IPS-18c (cell line): ENCODE measurements at regions not wholly inside any gene's neighbourhood (a gene's known extent, or its start where the extent isn't known, plus 50 kb on each side); places are given as distances from the start of the nearest gene placed in this dataset.
"Not testable (repeated sequence)": the region's sequence is repeated elsewhere in the genome, so short reads cannot be mapped to it uniquely, and the experiment has no call there.

Source experiments
- H3K4me3 ChIP-seq: 2 replicates; pipeline ENCODE4 v1.7.0; 2013; ENCODE audit warnings: low read depth, mild to moderate bottlenecking, low read length, moderate library complexity; ENCODE audit not compliant: insufficient read depth
- H3K9me3 ChIP-seq: one replicate; pipeline ENCODE4 v1.6.1; 2013; ENCODE audit warnings: mild to moderate bottlenecking, low read length, moderate library complexity; ENCODE audit not compliant: control insufficient read depth, insufficient read depth

DNA sequence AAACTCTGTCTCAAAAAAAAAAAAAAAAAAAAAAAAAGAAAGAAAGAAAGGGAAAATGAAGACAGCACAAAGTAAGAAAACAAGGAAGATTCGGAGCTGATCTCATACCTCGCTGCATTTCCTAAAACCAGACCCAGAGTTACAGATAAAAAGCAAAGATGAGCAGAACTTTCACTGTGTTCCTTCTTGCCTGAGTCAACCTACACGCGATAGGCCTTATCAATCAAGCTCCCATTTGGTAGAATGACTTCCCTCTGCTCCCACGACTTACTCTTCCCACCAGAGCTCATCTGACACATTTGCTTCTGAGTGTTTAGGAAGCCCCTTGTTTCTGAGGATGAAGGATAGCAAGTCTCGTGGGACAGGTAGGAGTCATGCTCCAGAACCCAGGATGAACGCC is 302.9 kb downstream of the TFAP2A start:
- Histone ChIP-seq H3K9me3 (no peaks in the 10 kb centered on the region), H3K4me3 (no peak overlapping the region)

DNA sequence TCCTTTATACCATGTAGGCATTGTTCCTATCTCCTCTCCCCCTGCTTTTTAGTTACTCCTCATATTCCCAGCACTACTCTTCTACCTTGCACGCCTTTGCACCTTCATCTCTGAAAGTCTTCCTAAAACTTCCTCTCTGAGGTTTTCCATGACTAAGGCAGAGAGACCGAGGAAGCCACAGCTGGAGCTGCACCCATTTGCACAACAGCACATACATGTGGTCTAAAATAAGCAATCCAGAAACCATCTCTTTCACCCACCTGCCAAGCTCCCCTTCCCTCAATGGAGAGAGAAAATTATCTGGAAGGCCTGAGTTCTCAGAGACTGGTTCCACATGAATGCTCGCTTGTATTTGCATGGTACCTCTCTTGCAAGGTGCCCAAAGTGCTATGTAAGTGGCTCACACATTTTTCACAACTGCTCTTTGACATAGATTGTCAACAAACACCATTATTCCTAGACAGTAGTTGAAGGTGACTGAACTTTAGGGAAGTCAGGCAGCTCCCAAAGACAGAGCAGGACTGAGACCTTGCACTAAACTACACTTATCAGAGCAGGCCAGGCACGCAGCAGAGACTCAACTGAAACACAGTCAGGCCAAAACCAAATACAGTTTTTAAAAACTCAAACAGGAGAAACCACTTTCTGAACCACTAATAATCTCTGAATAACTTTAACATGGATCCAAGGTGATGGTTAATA is 313.2 kb downstream of the TFAP2A start:
- Histone ChIP-seq H3K9me3 (no peaks in the 10 kb centered on the region), H3K4me3 (no peak overlapping the region)

GRCh38 chr6:10099529-10100140 is 315.2 kb downstream of the TFAP2A start:
- H3K9me3 ChIP-seq: no peaks in the 10 kb centered on the region
- no peak overlapping the region for H3K4me3 ChIP-seq

DNA sequence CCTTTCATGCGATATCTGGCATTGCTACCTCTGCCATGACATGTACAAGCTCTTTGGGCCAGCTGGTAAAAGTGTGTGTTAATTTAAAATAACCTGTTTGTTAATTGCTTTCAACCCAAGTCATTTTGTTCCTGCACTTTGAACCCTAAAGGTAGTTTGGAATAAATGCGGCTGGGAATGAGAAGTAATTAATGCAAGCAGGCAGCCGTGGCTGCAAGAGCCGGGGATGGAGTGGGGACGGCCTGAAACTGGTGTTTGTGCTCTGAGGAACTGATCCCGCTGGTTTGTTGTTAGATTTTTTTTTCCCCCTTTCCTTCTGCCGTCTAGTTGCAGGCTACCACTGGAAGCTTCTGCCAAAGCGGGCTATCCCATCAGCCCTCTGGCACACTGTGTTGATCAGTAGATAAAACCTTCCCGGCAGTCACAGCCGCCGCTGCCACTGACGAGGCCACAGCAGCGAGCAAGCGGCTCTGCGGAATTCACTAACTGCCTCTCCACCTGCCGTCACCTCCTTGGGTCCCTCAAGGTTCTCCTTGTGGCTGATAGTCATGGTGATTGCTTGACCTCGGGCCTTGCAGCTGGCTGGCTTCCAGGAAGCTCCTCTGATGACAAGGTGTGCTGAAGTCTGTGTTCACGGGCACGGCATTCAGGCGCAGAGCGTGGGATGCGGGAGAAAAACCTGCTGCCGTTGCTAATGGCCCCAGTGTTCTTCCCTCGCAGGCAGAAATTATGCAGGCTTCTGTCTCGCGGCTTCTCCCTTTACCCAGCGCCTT is 315.9 kb downstream of the TFAP2A start:
- H3K4me3 ChIP-seq: no peak overlapping the region
- no peaks in the 10 kb centered on the region for H3K9me3 ChIP-seq

DNA sequence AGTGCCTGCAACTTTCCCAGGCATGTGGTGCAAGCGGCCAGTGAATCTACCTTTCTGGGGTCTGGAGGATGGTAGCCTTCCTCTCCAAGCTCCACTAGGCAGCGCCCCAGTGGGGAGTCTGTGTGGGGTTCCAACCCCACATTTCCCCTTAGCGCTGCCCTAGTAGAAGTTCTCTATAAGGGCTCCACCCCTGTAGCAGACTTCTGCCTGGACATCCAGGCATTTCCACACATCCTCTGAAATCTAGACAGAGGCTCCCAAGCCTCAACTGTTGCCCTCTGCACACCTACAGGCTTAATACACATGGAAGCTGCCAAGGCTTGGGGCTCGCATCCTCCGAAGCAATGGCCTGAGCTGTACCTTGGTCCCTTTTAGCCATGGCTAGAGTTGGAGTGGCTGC is 321.6 kb downstream of the TFAP2A start:
- no peak overlapping the region for H3K4me3 ChIP-seq

GRCh38 chr6:10084111-10084986 is 330.5 kb downstream of the TFAP2A start:
- no peaks in the 10 kb centered on the region for H3K9me3 ChIP-seq
- no peak overlapping the region for H3K4me3 ChIP-seq

More for the DNA sequence above, 321.6 kb downstream of the TFAP2A start:
- H3K9me3 ChIP-seq: peaks cover 7% of the 10 kb centered on the region

GRCh38 chr6:10082385-10082784 is 332.5 kb downstream of the TFAP2A start:
- H3K4me3 ChIP-seq: no peak overlapping the region
- no peaks in the 10 kb centered on the region for H3K9me3 ChIP-seq

GRCh38 chr6:10081957-10082356 is 332.9 kb downstream of the TFAP2A start:
- no peak overlapping the region for H3K4me3 ChIP-seq

GRCh38 chr6:10081075-10081474 is 333.8 kb downstream of the TFAP2A start:
- no peak overlapping the region for H3K4me3 ChIP-seq
- no peaks in the 10 kb centered on the region for H3K9me3 ChIP-seq

More at GRCh38 chr6:10081957-10082356, 332.9 kb downstream of the TFAP2A start:
- no peaks in the 10 kb centered on the region for H3K9me3 ChIP-seq

DNA sequence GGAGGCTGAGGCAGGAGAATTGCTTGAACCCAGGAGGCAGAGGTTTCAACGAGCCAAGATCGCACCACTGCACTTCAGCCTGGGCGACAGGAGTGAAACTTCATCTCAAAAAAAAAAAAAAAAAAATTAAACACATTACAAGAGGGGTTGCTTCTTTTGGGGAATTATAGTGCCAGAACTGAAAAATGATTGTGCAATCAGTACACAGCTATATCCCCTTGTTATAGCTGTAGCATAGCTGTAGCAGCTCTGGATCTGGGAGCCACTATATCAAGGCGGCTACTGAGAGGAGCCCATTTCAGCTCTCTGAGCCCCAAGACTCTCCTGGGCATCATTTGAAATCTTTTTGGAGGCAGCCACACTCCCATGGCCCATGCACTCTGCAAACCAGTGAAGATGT is 334.3 kb downstream of the TFAP2A start:
- H3K9me3 ChIP-seq: no peaks in the 10 kb centered on the region
- H3K4me3 ChIP-seq: no peak overlapping the region

GRCh38 chr6:10078581-10078980 is 336.3 kb downstream of the TFAP2A start:
- Histone ChIP-seq H3K4me3 (no peak overlapping the region), H3K9me3 (no peaks in the 10 kb centered on the region)

- H3K9me3 ChIP-seq: not testable (repeated sequence)
These were observed 340.1 kb downstream of the TFAP2A start for GRCh38 chr6:10074726-10075125.

DNA sequence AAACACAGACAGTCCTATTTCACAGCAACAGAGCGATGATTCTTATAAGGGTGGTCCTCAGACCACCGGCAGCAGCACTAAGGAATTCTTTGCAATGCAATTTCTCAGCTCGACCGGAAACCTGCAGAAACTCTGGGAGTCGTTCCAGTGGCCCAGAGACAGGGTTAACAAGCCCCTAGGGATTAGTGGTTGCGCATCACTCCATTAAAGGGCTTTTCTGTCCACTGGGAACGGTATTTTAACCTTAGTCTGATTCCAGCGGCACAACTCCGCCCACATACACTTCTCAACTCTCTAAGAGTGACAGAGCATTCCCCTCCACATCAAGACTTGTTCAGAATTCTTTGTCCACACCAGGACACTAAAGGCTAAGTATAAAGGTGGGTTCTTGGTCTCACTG is 341.5 kb downstream of the TFAP2A start:
- H3K9me3 ChIP-seq: no peaks in the 10 kb centered on the region
- no peak overlapping the region for H3K4me3 ChIP-seq

More at GRCh38 chr6:10074726-10075125, 340.1 kb downstream of the TFAP2A start:
- H3K4me3 ChIP-seq: not testable (repeated sequence)

DNA sequence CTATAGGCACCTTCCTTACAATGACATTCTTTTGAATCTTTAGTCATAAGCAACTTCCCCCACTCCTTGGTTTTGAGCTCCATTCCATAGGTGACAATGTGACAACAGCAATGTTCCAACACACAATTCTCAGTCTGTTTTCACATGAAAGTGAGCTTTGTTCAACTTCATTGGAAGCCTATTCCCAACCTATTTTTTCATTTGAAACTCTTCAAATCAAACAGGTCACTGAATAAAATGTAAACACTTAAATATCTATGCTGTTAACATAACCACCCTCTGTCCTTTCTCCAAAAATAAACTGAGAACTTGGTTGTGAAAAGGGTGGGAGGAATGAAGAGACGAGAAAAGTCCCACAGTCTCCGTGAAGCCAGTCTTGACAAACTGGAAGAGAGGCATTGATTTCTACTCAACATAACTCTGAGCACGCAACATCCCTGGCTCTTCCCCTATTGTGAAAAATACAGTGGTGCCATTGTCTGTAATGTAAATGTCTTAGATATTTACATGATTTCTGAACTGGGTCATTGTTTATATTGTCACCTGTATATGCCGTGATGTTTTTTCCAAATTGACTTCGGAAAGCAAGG is 343.1 kb downstream of the TFAP2A start:
- no peak overlapping the region for H3K4me3 ChIP-seq

DNA sequence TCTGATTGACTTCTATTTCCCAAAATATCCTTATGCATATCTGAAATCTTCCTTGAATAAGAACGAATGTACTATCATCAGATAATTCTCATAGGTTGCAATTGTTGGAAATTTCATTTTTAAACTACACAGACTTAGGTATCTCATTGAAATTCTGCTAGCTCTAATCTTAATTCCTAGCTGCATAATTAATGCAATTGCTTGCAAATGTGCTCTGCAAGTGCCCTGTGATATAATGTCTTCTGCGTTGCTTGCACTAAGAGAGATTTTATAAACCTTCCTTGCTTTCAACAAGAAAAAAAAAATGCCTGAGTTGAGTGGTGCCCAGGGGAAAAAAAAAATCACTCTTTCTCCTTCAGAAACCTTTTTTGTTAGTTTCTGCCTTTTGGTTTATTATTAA is 354.9 kb downstream of the TFAP2A start:
- no peak overlapping the region for H3K4me3 ChIP-seq
- no peaks in the 10 kb centered on the region for H3K9me3 ChIP-seq

More for the DNA sequence above, 343.1 kb downstream of the TFAP2A start:
- no peaks in the 10 kb centered on the region for H3K9me3 ChIP-seq

DNA sequence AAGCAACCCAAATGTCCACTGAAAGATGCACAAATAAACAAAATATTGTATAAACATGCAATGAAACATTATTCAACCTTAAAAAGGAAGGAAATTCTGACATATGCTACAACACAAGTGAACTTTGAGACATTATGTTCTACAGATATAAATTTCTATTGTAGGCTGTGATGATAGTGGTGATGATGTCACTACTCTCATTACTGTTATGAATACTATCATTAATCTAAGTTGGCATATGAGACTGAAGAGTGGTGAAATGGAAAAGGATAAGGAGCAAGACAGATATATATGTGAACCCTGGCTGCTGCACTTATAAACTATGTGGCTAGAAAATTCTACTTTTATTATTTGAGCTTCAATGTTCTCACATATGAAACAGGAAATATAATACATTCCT is 360.2 kb downstream of the TFAP2A start:
- Histone ChIP-seq H3K9me3 (no peaks in the 10 kb centered on the region), H3K4me3 (no peak overlapping the region)

DNA sequence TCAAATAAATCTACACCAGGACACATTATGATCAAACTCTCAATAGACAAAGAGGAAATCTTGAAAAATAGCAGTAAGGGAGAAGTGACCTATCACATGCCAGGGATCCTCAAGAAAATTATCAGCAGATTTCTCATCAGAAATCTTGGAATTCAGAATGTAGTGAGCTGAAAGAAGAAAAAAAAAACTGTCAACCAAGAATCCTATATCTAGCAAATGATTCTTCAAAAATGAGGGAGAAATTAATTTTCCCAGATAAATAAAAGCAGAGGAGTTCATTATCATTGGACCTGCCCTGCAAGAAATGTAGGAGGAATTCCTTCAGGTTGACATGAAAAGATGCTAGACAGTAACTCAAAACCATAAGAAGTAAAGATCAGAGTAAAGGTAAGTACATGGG is 363.6 kb downstream of the TFAP2A start:
- no peak overlapping the region for H3K4me3 ChIP-seq
- H3K9me3 ChIP-seq: no peaks in the 10 kb centered on the region
